ENCODE measurements at regions not wholly inside any gene's neighbourhood (a gene's known extent, or its start where the extent isn't known, plus 50 kb on each side); places are given as distances from the start of the nearest gene placed in this dataset.

DNA sequence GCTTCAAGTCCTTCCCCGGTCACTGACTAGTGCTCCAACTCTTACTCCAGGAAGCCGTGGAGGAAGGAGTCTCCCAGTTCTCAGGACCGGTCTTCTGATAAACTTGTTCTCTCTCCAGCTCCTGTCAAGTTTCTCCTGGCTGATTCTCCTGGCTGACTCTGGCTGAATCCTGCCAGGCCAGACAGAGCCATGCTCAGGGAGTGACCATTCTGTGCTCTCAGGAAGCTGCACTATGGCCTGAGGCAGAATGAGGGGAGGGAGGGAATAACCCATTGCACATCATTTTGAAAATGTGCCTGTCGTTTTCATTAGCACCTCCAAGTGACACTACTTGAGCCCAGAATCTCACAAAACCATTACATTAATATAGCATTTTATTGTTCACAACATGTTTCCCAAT lies 80.8 kb downstream of the IFNG start:
- H3K9me3 Mint-ChIP-seq (ENCODE audit: unreplicated experiment) = no peaks in the 10 kb centered on the region
- no peak overlapping the region for H3K4me3 Mint-ChIP-seq (ENCODE audit: unreplicated experiment)
- DNase-seq (ENCODE audit: unreplicated experiment) = no peak
- no peak overlapping the region for H3K27ac Mint-ChIP-seq (ENCODE audit: low read depth, unreplicated experiment)
- no peaks in the 10 kb centered on the region for H3K36me3 Mint-ChIP-seq (ENCODE audit: insufficient read depth, unreplicated experiment)
- no TSS peak for BruUV-seq (replicated peaks)
- CTCF ChIA-PET = interaction anchor here (1.1 kb wide), 1 partner anchor 18 kb away, joined by 3 read pairs; no protein-coding TSS in a partner anchor
- POLR2A ChIA-PET = no interaction called here
- H3K4me1 Mint-ChIP-seq (ENCODE audit: insufficient read depth, unreplicated experiment) = no peaks in the 10 kb centered on the region
- intact Hi-C loops (cut with micrococcal nuclease) = no loop called here
- no peak for TF ChIP-seq CTCF (IDR thresholded peaks at IDR 0.05; ENCODE audit: unreplicated experiment)
- no peaks in the 10 kb centered on the region for H3K27me3 Mint-ChIP-seq (ENCODE audit: insufficient read depth, unreplicated experiment)

GRCh38 chr12:68075416-68075815 lies 84.1 kb downstream of the IFNG start:
- no peak for DNase-seq (ENCODE audit: unreplicated experiment)
- Mint-ChIP-seq H3K9me3 (ENCODE audit: unreplicated experiment) (no peaks in the 10 kb centered on the region), H3K4me1 (ENCODE audit: insufficient read depth, unreplicated experiment) (no peaks in the 10 kb centered on the region), H3K36me3 (ENCODE audit: insufficient read depth, unreplicated experiment) (no peaks in the 10 kb centered on the region), H3K4me3 (ENCODE audit: unreplicated experiment) (no peak overlapping the region), H3K27ac (ENCODE audit: low read depth, unreplicated experiment) (no peak overlapping the region), H3K27me3 (ENCODE audit: insufficient read depth, unreplicated experiment) (no peaks in the 10 kb centered on the region)
- CTCF ChIA-PET = interaction anchor here (0.7 kb wide), 2 partner anchors 35 to 74 kb away, joined by 3 read pairs; no protein-coding TSS in a partner anchor
- POLR2A ChIA-PET = interaction anchor here (0.8 kb wide), 1 partner anchor 300 kb away, joined by 3 read pairs; no protein-coding TSS in a partner anchor
- no TSS peak for BruUV-seq (replicated peaks)
- TF ChIP-seq CTCF (IDR thresholded peaks at IDR 0.05; ENCODE audit: unreplicated experiment) = no peak
- intact Hi-C loops (cut with micrococcal nuclease) = no loop called here

- no peak for TF ChIP-seq CTCF (IDR thresholded peaks at IDR 0.05; ENCODE audit: unreplicated experiment)
- H3K27ac Mint-ChIP-seq (ENCODE audit: low read depth, unreplicated experiment) = no peak overlapping the region
- BruUV-seq (replicated peaks) = no TSS peak
- ChIA-PET CTCF (interaction anchor here (0.6 to 0.7 kb wide), 2 partner anchors 18 to 73 kb away, joined by 3 read pairs; no protein-coding TSS in a partner anchor), POLR2A (interaction anchor here (0.5 to 0.8 kb wide), 2 partner anchors 299 to 780 kb away, joined by 3 read pairs; no protein-coding TSS in a partner anchor)
- DNase-seq (ENCODE audit: unreplicated experiment) = no peak
- H3K9me3 Mint-ChIP-seq (ENCODE audit: unreplicated experiment) = no peaks in the 10 kb centered on the region
- intact Hi-C loops (cut with micrococcal nuclease) = no loop called here
- H3K36me3 Mint-ChIP-seq (ENCODE audit: insufficient read depth, unreplicated experiment) = no peaks in the 10 kb centered on the region
- H3K4me1 Mint-ChIP-seq (ENCODE audit: insufficient read depth, unreplicated experiment) = no peaks in the 10 kb centered on the region
- no peaks in the 10 kb centered on the region for H3K27me3 Mint-ChIP-seq (ENCODE audit: insufficient read depth, unreplicated experiment)
- no peak overlapping the region for H3K4me3 Mint-ChIP-seq (ENCODE audit: unreplicated experiment)
Observed at GRCh38 chr12:68074306-68075027, 85.1 kb downstream of the IFNG start.

- Mint-ChIP-seq H3K27me3 (ENCODE audit: insufficient read depth, unreplicated experiment) (no peaks in the 10 kb centered on the region), H3K36me3 (ENCODE audit: insufficient read depth, unreplicated experiment) (no peaks in the 10 kb centered on the region), H3K4me3 (ENCODE audit: unreplicated experiment) (no peak overlapping the region), H3K9me3 (ENCODE audit: unreplicated experiment) (no peaks in the 10 kb centered on the region), H3K27ac (ENCODE audit: low read depth, unreplicated experiment) (no peak overlapping the region), H3K4me1 (ENCODE audit: insufficient read depth, unreplicated experiment) (no peaks in the 10 kb centered on the region)
- ChIA-PET POLR2A (no interaction called here), CTCF (no interaction called here)
- no peak for DNase-seq (ENCODE audit: unreplicated experiment)
- intact Hi-C loops (cut with micrococcal nuclease) = no loop called here
- BruUV-seq (replicated peaks) = no TSS peak
- TF ChIP-seq CTCF (IDR thresholded peaks at IDR 0.05; ENCODE audit: unreplicated experiment) = no peak
Observed at GRCh38 chr12:68070957-68071356, 81.7 kb downstream of the IFNG-AS1 start.
